Type B pancreatic cell (in vitro differentiated cells): ENCODE measurements at regions not wholly inside any gene's neighbourhood (a gene's known extent, or its start where the extent isn't known, plus 50 kb on each side); places are given as distances from the start of the nearest gene placed in this dataset.

Source experiments
- DNase-seq: peaks from one replicate; pipeline ENCODE4 v3.0.0; 2021; ENCODE audit warnings: mixed read lengths; ENCODE audit not compliant: unreplicated experiment; ENCODE audit errors: extremely low spot score
- H3K27ac Mint-ChIP-seq: 2 replicates; pipeline ENCODE4 v1.8.0; 2021; ENCODE audit warnings: mild to moderate bottlenecking, mixed read lengths
- H3K27me3 Mint-ChIP-seq: 2 replicates; pipeline ENCODE4 v1.8.0; 2021; ENCODE audit warnings: mixed read lengths
- H3K36me3 Mint-ChIP-seq: 2 replicates; pipeline ENCODE4 v1.8.0; 2021; ENCODE audit warnings: mixed read lengths
- H3K4me1 Mint-ChIP-seq: one replicate; pipeline ENCODE4 v1.8.0; 2021; ENCODE audit warnings: mixed read lengths; ENCODE audit not compliant: unreplicated experiment
- H3K4me3 Mint-ChIP-seq: 2 replicates; pipeline ENCODE4 v1.8.0; 2021; ENCODE audit warnings: mild to moderate bottlenecking, mixed read lengths
- H3K9me3 Mint-ChIP-seq: 2 replicates; pipeline ENCODE4 v1.8.0; 2021; ENCODE audit warnings: mixed read lengths
- TF ChIP-seq, protein P1 (sequence below): fragments of 200-600 bp; sonication (generic); conservative IDR thresholded peaks from 2 replicates; pipeline ENCODE4 v1.5.0; 2021; ENCODE audit warnings: antibody characterized with exemption, mild to moderate bottlenecking

DNA sequence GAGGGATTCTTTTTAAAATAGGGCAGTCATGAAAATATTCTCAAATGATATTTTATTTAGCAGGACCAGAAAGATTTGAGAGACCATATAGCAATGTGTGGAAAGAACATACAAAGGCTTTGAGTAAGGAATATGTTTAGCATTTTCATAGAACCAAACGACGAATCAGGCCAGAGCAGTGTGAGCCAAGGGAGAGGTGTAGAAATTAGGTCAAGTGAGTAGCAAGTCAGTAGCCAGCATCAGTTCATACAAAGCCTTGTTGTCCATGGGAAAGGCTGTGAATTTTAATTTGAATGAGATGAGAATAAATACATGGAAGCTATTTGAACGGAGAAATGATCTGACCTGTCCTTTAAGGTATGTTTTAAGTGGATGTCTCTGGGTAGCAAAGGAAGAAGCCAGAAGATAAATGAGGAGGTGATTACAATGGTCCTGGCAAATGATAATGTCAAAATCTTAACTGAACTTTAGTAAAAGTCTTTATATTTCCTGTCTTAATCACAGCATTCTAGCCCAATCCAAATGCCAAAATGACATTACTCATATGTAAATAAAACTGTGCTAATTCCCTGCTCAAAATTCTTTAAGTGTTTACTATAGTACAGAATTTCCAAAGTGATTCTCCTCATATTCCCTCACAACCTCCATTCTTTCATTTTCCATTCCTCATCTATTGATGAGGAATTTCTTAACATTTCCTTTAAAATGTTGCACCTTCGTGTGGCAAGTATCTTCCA lies 155.7 kb upstream of the SLIT2 start:
- DNase-seq = no peak
- H3K36me3 Mint-ChIP-seq = no peaks in the 10 kb centered on the region
- no peaks in the 10 kb centered on the region for H3K27me3 Mint-ChIP-seq
- TF ChIP-seq, protein P1, sequence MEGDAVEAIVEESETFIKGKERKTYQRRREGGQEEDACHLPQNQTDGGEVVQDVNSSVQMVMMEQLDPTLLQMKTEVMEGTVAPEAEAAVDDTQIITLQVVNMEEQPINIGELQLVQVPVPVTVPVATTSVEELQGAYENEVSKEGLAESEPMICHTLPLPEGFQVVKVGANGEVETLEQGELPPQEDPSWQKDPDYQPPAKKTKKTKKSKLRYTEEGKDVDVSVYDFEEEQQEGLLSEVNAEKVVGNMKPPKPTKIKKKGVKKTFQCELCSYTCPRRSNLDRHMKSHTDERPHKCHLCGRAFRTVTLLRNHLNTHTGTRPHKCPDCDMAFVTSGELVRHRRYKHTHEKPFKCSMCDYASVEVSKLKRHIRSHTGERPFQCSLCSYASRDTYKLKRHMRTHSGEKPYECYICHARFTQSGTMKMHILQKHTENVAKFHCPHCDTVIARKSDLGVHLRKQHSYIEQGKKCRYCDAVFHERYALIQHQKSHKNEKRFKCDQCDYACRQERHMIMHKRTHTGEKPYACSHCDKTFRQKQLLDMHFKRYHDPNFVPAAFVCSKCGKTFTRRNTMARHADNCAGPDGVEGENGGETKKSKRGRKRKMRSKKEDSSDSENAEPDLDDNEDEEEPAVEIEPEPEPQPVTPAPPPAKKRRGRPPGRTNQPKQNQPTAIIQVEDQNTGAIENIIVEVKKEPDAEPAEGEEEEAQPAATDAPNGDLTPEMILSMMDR = no peak
- H3K27ac Mint-ChIP-seq = no peak overlapping the region
- no peaks in the 10 kb centered on the region for H3K4me1 Mint-ChIP-seq
- no peak overlapping the region for H3K4me3 Mint-ChIP-seq
- H3K9me3 Mint-ChIP-seq = no peaks in the 10 kb centered on the region

GRCh38 chr4:20091781-20092180 lies 159.9 kb upstream of the SLIT2 start:
- H3K4me3 Mint-ChIP-seq = no peak overlapping the region
- H3K9me3 Mint-ChIP-seq = no peaks in the 10 kb centered on the region
- no peaks in the 10 kb centered on the region for H3K4me1 Mint-ChIP-seq
- DNase-seq = no peak
- H3K27ac Mint-ChIP-seq = no peak overlapping the region
- TF ChIP-seq, protein P1 = no peak
- H3K27me3 Mint-ChIP-seq = peaks cover 3% of the 10 kb centered on the region
- H3K36me3 Mint-ChIP-seq = no peaks in the 10 kb centered on the region

DNA sequence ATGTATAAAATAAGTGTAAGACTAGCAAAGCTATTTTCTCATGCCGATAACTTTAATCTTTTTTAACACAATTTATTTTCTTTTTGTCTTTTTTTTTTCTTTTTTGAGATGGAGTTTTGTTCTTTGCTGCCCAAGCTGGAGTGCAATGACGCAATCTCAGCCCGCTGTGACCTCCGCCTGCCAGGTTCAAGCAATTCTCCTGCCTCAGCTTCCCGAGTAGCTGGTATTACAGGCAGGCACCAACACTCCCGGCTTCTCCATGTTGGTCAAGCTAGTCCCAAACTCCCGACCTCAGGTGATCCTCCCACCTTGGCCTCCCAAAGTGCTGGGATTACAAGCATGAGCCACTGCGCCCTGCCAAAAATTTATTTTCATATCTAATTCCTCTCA lies 164.2 kb upstream of the SLIT2 start:
- Mint-ChIP-seq H3K9me3 (no peaks in the 10 kb centered on the region), H3K27me3 (peaks cover 3% of the 10 kb centered on the region), H3K4me1 (no peaks in the 10 kb centered on the region), H3K4me3 (no peak overlapping the region), H3K36me3 (no peaks in the 10 kb centered on the region), H3K27ac (no peak overlapping the region)
- TF ChIP-seq, protein P1 = no peak
- no peak for DNase-seq

DNA sequence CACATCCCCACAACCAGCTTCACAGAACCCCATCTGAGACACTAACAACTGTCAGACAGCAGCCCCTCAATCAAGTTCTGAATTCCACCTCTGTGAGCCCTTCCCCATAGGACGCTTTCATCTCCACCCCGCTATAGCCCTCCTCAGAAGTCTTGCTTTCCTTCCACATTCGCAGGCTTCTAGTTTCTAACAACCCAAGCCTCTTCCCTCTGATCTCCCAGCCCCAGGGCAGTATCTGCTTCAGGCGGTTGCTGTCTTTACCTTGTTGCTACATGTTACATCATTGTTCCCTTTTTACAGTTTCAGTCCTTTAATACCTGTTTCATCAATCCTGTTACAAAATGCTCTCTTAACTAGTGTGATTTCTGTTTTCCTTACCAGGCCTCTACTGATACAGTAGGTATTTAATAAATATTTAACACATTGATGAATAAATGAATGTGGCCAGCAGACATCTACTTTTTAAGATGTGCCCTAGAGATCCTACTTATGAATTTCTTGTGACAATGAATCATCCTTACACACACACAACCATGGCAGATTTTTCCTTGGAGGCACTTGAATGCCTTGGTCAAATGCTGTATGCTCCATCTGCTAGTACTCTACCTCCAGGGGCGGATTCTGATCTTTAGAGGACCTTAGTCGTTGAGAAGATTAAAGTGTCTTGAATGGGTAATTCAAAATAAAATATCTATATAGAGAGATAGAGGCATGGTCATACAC lies 164.7 kb upstream of the SLIT2 start:
- no peaks in the 10 kb centered on the region for H3K4me1 Mint-ChIP-seq
- DNase-seq = no peak
- H3K4me3 Mint-ChIP-seq = no peak overlapping the region
- TF ChIP-seq, protein P1 = no peak
- H3K36me3 Mint-ChIP-seq = no peaks in the 10 kb centered on the region
- peaks cover 2% of the 10 kb centered on the region for H3K9me3 Mint-ChIP-seq
- H3K27me3 Mint-ChIP-seq = peaks cover 3% of the 10 kb centered on the region
- no peak overlapping the region for H3K27ac Mint-ChIP-seq

- Mint-ChIP-seq H3K4me1 (no peaks in the 10 kb centered on the region), H3K27ac (no peak overlapping the region), H3K27me3 (peaks cover 3% of the 10 kb centered on the region), H3K36me3 (no peaks in the 10 kb centered on the region), H3K9me3 (peaks cover 5% of the 10 kb centered on the region), H3K4me3 (no peak overlapping the region)
- TF ChIP-seq, protein P1 = no peak
- DNase-seq = no peak
Measured at GRCh38 chr4:20086067-20086798, 165.5 kb upstream of the SLIT2 start.
